PC-9 (cell line): ENCODE measurements at regions not wholly inside any gene's neighbourhood (a gene's known extent, or its start where the extent isn't known, plus 50 kb on each side); places are given as distances from the start of the nearest gene placed in this dataset.

Source experiments
- BruUV-seq: library from RNA; stranded (reverse); fragments of 400-500 nt; replicated peaks from 2 replicates; lab custom pipeline; 2021; lab: Mats Ljungman, UMichigan
- CTCF ChIA-PET: fragments of 300-600 bp; sonication (Branson Sonifier 250); formaldehyde crosslinking; loops from one replicate; lab custom pipeline; 2022; ENCODE audit warnings: antibody characterized with exemption; lab: Charles Lee
- POLR2A ChIA-PET: fragments of 300-600 bp; sonication (Branson Sonifier 250); formaldehyde crosslinking; loops from one replicate; lab custom pipeline; 2022; ENCODE audit warnings: antibody characterized with exemption; ENCODE audit not compliant: unreplicated experiment; lab: Charles Lee
- DNase-seq, 2 experiments: peaks; one replicate each; pipeline versions ENCODE4 v3.0.0 to v3.0.0-alpha.2; 2015 to 2022; ENCODE audit warnings: mixed read lengths in 1 of 2
- H2AFZ ChIP-seq: fragments of 200-600 bp; sonication (generic); 2 replicates; pipeline ENCODE4 v1.8.1; 2017; ENCODE audit warnings: antibody characterized with exemption
- H3F3A ChIP-seq: fragments of 200-600 bp; sonication (generic); 2 replicates; pipeline ENCODE4 v1.8.1; 2017; ENCODE audit warnings: antibody characterized with exemption, mild to moderate bottlenecking, low read depth; ENCODE audit not compliant: insufficient read depth
- H3K27ac ChIP-seq: fragments of 200-600 bp; sonication (generic); 2 replicates; pipeline ENCODE4 v1.6.1; 2016; ENCODE audit warnings: mixed run types
- H3K27me3 ChIP-seq: fragments of 200-600 bp; sonication (generic); 2 replicates; pipeline ENCODE4 v1.6.1; 2016; ENCODE audit warnings: low read depth, mixed run types; ENCODE audit not compliant: insufficient read depth
- H3K36me3 ChIP-seq: fragments of 200-600 bp; sonication (generic); 2 replicates; pipeline ENCODE4 v1.6.1; 2016; ENCODE audit warnings: low read depth, mixed run types
- H3K4me1 ChIP-seq: fragments of 200-600 bp; sonication (generic); replicated peaks from 2 replicates; pipeline ENCODE4 v1.6.1; 2016; ENCODE audit warnings: mixed run types; ENCODE audit not compliant: insufficient read depth
- H3K4me2 ChIP-seq: fragments of 200-600 bp; sonication (generic); 2 replicates; pipeline ENCODE4 v1.6.1; 2017; ENCODE audit warnings: mixed run types
- H3K4me3 ChIP-seq: fragments of 200-600 bp; sonication (generic); 2 replicates; pipeline ENCODE4 v1.6.1; 2016; ENCODE audit warnings: mixed run types
- H3K79me2 ChIP-seq: fragments of 200-600 bp; sonication (generic); 2 replicates; pipeline ENCODE4 v1.6.1; 2017; ENCODE audit warnings: low read depth, mixed run types
- H3K9me2 ChIP-seq: fragments of 200-600 bp; sonication (generic); 2 replicates; pipeline ENCODE4 v1.8.1; 2017; ENCODE audit warnings: mild to moderate bottlenecking; ENCODE audit not compliant: insufficient read depth
- H3K9me3 ChIP-seq: fragments of 200-600 bp; sonication (generic); 2 replicates; pipeline ENCODE4 v1.8.1; 2016; ENCODE audit warnings: low read depth; ENCODE audit not compliant: insufficient read depth
- H4K20me1 ChIP-seq: fragments of 200-600 bp; sonication (generic); 2 replicates; pipeline ENCODE4 v1.8.1; 2017; ENCODE audit not compliant: insufficient read depth
- CTCF ChIP-seq: fragments of 200-600 bp; sonication (generic); conservative IDR thresholded peaks from 2 replicates; pipeline ENCODE4 v1.6.1; 2017; ENCODE audit warnings: mixed run types, antibody characterized with exemption, mild to moderate bottlenecking, moderate library complexity
- EZH2 ChIP-seq: fragments of 200-600 bp; sonication (generic); IDR thresholded peaks from 2 replicates; pipeline ENCODE4 v1.8.0; 2017; ENCODE audit warnings: antibody characterized with exemption, low read depth
- intact Hi-C: fragments of 100-400 bp; cut with micrococcal nuclease; formaldehyde crosslinking; loops from one replicate; pipeline ENCODE4 v1.10.0; 2022; ENCODE audit not compliant: unreplicated experiment

DNA sequence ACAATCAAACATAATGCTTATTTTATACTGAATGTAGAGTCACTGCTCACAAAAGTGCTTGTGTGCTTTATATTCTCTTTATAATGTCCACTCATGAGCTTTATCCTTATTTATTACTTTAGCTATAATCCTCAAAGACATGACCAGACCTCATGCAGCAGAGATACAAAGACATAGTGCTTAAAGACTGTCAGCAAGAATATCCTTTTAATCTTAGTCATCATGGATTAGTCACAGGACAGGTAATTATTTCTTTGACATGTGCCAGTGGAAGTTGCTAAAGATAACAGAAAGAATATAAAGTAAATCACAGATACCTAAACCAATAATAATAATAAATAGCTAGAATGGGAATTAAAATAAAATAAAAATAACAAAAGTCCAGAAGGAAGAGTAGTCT is 707.5 kb downstream of the BCL11B start:
- H3K27ac ChIP-seq = no peak overlapping the region
- H3K79me2 ChIP-seq = no peaks in the 10 kb centered on the region
- BruUV-seq = no TSS peak
- H3K4me2 ChIP-seq = no peak overlapping the region
- no peak overlapping the region for H3K4me3 ChIP-seq
- TF ChIP-seq CTCF = no peak
- TF ChIP-seq EZH2 = no peak
- ChIA-PET CTCF (no interaction called here), POLR2A (no interaction called here)
- no peak for DNase-seq
- intact Hi-C loops = no loop called here
- H4K20me1 ChIP-seq = no peaks in the 10 kb centered on the region
- no peaks in the 10 kb centered on the region for H3K9me2 ChIP-seq
- H3K36me3 ChIP-seq = no peaks in the 10 kb centered on the region
- H3K4me1 ChIP-seq = no peaks in the 10 kb centered on the region
- H3K27me3 ChIP-seq = no peaks in the 10 kb centered on the region
- no peaks in the 10 kb centered on the region for H3F3A ChIP-seq
- no peak overlapping the region for H2AFZ ChIP-seq
- no peaks in the 10 kb centered on the region for H3K9me3 ChIP-seq

- H2AFZ ChIP-seq = no peak overlapping the region
- H3K9me2 ChIP-seq = no peaks in the 10 kb centered on the region
- no peaks in the 10 kb centered on the region for H4K20me1 ChIP-seq
- ChIA-PET POLR2A (no interaction called here), CTCF (no interaction called here)
- no peak for DNase-seq
- H3K27me3 ChIP-seq = no peaks in the 10 kb centered on the region
- H3K4me1 ChIP-seq = no peaks in the 10 kb centered on the region
- no peak overlapping the region for H3K27ac ChIP-seq
- no TSS peak for BruUV-seq
- H3K4me3 ChIP-seq = no peak overlapping the region
- no peak overlapping the region for H3K4me2 ChIP-seq
- H3F3A ChIP-seq = no peaks in the 10 kb centered on the region
- no peaks in the 10 kb centered on the region for H3K79me2 ChIP-seq
- no peaks in the 10 kb centered on the region for H3K36me3 ChIP-seq
- no peaks in the 10 kb centered on the region for H3K9me3 ChIP-seq
- TF ChIP-seq EZH2 (no peak), CTCF (no peak)
- intact Hi-C loops = no loop called here
Observed at GRCh38 chr14:98571104-98571503, 700.9 kb downstream of the BCL11B start.

GRCh38 chr14:98573082-98573481 is 698.9 kb downstream of the BCL11B start:
- Histone ChIP-seq H2AFZ (no peak overlapping the region), H4K20me1 (no peaks in the 10 kb centered on the region), H3K36me3 (no peaks in the 10 kb centered on the region), H3F3A (no peaks in the 10 kb centered on the region), H3K9me2 (no peaks in the 10 kb centered on the region), H3K4me3 (no peak overlapping the region), H3K4me2 (no peak overlapping the region), H3K27me3 (no peaks in the 10 kb centered on the region), H3K4me1 (no peaks in the 10 kb centered on the region), H3K9me3 (no peaks in the 10 kb centered on the region), H3K27ac (no peak overlapping the region), H3K79me2 (no peaks in the 10 kb centered on the region)
- CTCF ChIA-PET = no interaction called here
- intact Hi-C loops = no loop called here
- no TSS peak for BruUV-seq
- no peak for DNase-seq
- no peak for TF ChIP-seq CTCF
- TF ChIP-seq EZH2 = no peak
- POLR2A ChIA-PET = no interaction called here
